Central memory CD8-positive, alpha-beta T cell (primary cell): ENCODE measurements at regions not wholly inside any gene's neighbourhood (a gene's known extent, or its start where the extent isn't known, plus 50 kb on each side); places are given as distances from the start of the nearest gene placed in this dataset.
"Not testable (repeated sequence)": the region's sequence is repeated elsewhere in the genome, so short reads cannot be mapped to it uniquely, and the experiment has no call there.

Source experiments
- ATAC-seq: fragments of 150-1000 bp; cut with Tn5 transposase; replicated peaks from 2 replicates; pipeline ENCODE4 v1.10.0; 2022; ENCODE audit warnings: mild to moderate bottlenecking, moderate FRiP score, moderate number of reproducible peaks; ENCODE audit not compliant: poor library complexity, severe bottlenecking; ENCODE audit errors: extremely low read depth
- DNase-seq, 2 donors: peaks; one replicate each; pipeline ENCODE4 v3.0.0; 2021; ENCODE audit warnings: low spot score in 2 of 2
- H3K27ac Mint-ChIP-seq: one replicate; pipeline ENCODE4 v1.8.0; 2022; ENCODE audit warnings: low read depth, mild to moderate bottlenecking, moderate library complexity, mixed read lengths
- H3K27me3 Mint-ChIP-seq: one replicate; pipeline ENCODE4 v1.8.0; 2022; ENCODE audit warnings: mixed read lengths
- H3K36me3 Mint-ChIP-seq: one replicate; pipeline ENCODE4 v1.8.0; 2022; ENCODE audit warnings: mild to moderate bottlenecking, moderate library complexity, mixed read lengths; ENCODE audit not compliant: insufficient read depth
- H3K4me1 Mint-ChIP-seq: one replicate; pipeline ENCODE4 v1.8.0; 2022; ENCODE audit warnings: mixed read lengths
- H3K4me3 Mint-ChIP-seq: one replicate; pipeline ENCODE4 v1.8.0; 2022; ENCODE audit warnings: mild to moderate bottlenecking, moderate library complexity, mixed read lengths
- H3K9me3 Mint-ChIP-seq: one replicate; pipeline ENCODE4 v1.8.0; 2022; ENCODE audit warnings: mixed read lengths

- H3K4me3 Mint-ChIP-seq, result no peak overlapping the region
- ATAC-seq, result no peak
- H3K36me3 Mint-ChIP-seq, result peaks cover 3% of the 10 kb centered on the region
- no peaks in the 10 kb centered on the region for H3K27me3 Mint-ChIP-seq
- H3K9me3 Mint-ChIP-seq, result no peaks in the 10 kb centered on the region
- peaks cover 55% of the 10 kb centered on the region for H3K4me1 Mint-ChIP-seq
- no peak for DNase-seq
- no peak overlapping the region for H3K27ac Mint-ChIP-seq
Measured at GRCh38 chr6:144383336-144383735, 98.2 kb downstream of the UTRN start.

GRCh38 chr6:144384427-144384826 is 99.3 kb downstream of the UTRN start:
- H3K27ac Mint-ChIP-seq, result peak overlapping the region; percentile 46
- peaks cover 3% of the 10 kb centered on the region for H3K36me3 Mint-ChIP-seq

DNA sequence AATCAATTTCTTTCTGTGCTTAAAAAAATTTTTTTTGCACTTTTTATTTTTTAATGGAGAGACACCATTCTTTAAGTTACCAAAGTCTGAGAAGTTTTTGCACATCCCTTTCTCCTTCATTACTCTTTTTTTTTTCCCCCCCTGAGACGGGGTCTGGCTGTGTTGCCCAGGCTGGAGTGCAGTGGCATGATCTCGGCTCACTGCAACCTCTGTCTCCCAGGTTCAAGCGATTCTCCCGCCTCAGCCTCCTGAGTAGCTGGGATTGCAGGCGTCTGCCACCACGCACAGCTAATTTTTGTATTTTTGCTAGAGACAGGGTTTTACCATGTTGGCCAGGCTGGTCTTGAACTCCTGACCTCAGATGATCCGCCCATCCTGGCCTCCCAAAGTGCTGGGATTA is 104.3 kb downstream of the UTRN start:
- not testable (repeated sequence) for H3K36me3 Mint-ChIP-seq, H3K4me3 Mint-ChIP-seq, DNase-seq, H3K9me3 Mint-ChIP-seq, H3K27ac Mint-ChIP-seq, H3K27me3 Mint-ChIP-seq, ATAC-seq
- peaks cover 60% of the 10 kb centered on the region for H3K4me1 Mint-ChIP-seq

More at GRCh38 chr6:144384427-144384826, 99.3 kb downstream of the UTRN start:
- H3K9me3 Mint-ChIP-seq, result no peaks in the 10 kb centered on the region
- no peak overlapping the region for H3K4me3 Mint-ChIP-seq
- DNase-seq (no peak), ATAC-seq (no peak)
- peaks cover 54% of the 10 kb centered on the region for H3K4me1 Mint-ChIP-seq
- no peaks in the 10 kb centered on the region for H3K27me3 Mint-ChIP-seq

DNA sequence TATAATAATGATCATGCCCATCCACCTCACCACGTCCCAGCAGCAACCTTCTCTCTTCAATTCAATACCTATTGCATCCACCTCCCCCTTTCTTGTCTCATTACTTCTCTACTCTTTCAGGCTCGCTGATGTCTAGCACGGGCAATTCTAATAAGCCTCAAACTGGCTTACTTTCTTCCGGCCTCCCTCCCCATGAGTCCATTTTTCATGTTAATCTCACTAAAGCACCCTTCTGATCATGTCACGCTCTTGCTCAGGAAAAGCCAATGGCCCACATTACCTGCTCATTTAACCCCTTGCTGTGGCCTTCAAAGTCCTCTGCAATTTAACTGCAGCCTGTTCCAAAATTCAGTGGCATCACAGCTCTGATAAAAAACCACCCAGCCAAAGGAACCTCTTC is 105.1 kb downstream of the UTRN start:
- Mint-ChIP-seq H3K27me3 (no peaks in the 10 kb centered on the region), H3K4me3 (no peak overlapping the region), H3K4me1 (peaks cover 54% of the 10 kb centered on the region), H3K27ac (no peak overlapping the region), H3K9me3 (no peaks in the 10 kb centered on the region), H3K36me3 (peaks cover 6% of the 10 kb centered on the region)
- DNase-seq (no peak), ATAC-seq (no peak)

- H3K4me1 Mint-ChIP-seq, result peaks cover 60% of the 10 kb centered on the region
- H3K9me3 Mint-ChIP-seq, result no peaks in the 10 kb centered on the region
- no peak overlapping the region for H3K4me3 Mint-ChIP-seq
- H3K27me3 Mint-ChIP-seq, result no peaks in the 10 kb centered on the region
- no peak for DNase-seq
- ATAC-seq, result no peak
- H3K36me3 Mint-ChIP-seq, result peaks cover 6% of the 10 kb centered on the region
- no peak overlapping the region for H3K27ac Mint-ChIP-seq
Measured at GRCh38 chr6:144390886-144391285, 105.8 kb downstream of the UTRN start.

GRCh38 chr6:144392536-144392935 is 107.4 kb downstream of the UTRN start:
- Mint-ChIP-seq H3K9me3 (no peaks in the 10 kb centered on the region), H3K27me3 (no peaks in the 10 kb centered on the region)

DNA sequence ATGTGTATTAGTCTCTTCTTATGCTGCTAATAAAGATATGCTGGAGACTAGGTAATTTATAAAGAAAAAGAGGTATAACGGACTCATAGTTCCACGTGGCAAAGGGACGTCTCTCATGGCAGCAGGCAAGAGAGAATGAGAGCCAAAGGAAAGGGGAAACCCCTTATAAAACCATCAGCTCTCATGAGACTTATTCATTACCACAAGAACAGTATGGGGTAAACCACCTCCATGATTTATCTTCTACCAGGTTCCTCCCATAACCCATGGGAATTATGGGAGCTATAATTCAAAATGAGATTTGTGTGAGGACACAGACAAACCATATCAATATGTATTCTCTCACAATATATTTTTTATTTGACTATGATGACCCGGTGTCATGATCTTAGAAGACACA is 109.1 kb downstream of the UTRN start:
- Mint-ChIP-seq H3K4me1 (peaks cover 67% of the 10 kb centered on the region), H3K27me3 (no peaks in the 10 kb centered on the region), H3K27ac (peak overlapping the region; percentile 27), H3K36me3 (peaks cover 8% of the 10 kb centered on the region), H3K4me3 (no peak overlapping the region), H3K9me3 (no peaks in the 10 kb centered on the region)
- DNase-seq (no peak), ATAC-seq (no peak)

More at GRCh38 chr6:144392536-144392935, 107.4 kb downstream of the UTRN start:
- H3K36me3 Mint-ChIP-seq, result peaks cover 7% of the 10 kb centered on the region
- H3K4me3 Mint-ChIP-seq, result no peak overlapping the region
- ATAC-seq (no peak), DNase-seq (no peak)
- peaks cover 70% of the 10 kb centered on the region for H3K4me1 Mint-ChIP-seq
- no peak overlapping the region for H3K27ac Mint-ChIP-seq

GRCh38 chr6:144395014-144395413 is 109.9 kb downstream of the UTRN start:
- H3K4me3 Mint-ChIP-seq, result no peak overlapping the region
- DNase-seq (no peak), ATAC-seq (no peak)
- H3K27ac Mint-ChIP-seq, result no peak overlapping the region
- H3K36me3 Mint-ChIP-seq, result peaks cover 8% of the 10 kb centered on the region
- peaks cover 73% of the 10 kb centered on the region for H3K4me1 Mint-ChIP-seq
- no peaks in the 10 kb centered on the region for H3K9me3 Mint-ChIP-seq
- H3K27me3 Mint-ChIP-seq, result no peaks in the 10 kb centered on the region

- ATAC-seq (no peak), DNase-seq (no peak)
- H3K4me1 Mint-ChIP-seq, result peaks cover 72% of the 10 kb centered on the region
- no peaks in the 10 kb centered on the region for H3K27me3 Mint-ChIP-seq
- H3K27ac Mint-ChIP-seq, result peak overlapping the region; percentile 84
- peaks cover 5% of the 10 kb centered on the region for H3K36me3 Mint-ChIP-seq
- H3K4me3 Mint-ChIP-seq, result no peak overlapping the region
- no peaks in the 10 kb centered on the region for H3K9me3 Mint-ChIP-seq
Measured at GRCh38 chr6:144395826-144396225, 110.7 kb downstream of the UTRN start.

- H3K27me3 Mint-ChIP-seq, result no peaks in the 10 kb centered on the region
- ATAC-seq (no peak), DNase-seq (no peak)
- H3K4me3 Mint-ChIP-seq, result no peak overlapping the region
- H3K27ac Mint-ChIP-seq, result no peak overlapping the region
- H3K36me3 Mint-ChIP-seq, result peaks cover 5% of the 10 kb centered on the region
- H3K9me3 Mint-ChIP-seq, result no peaks in the 10 kb centered on the region
- peaks cover 71% of the 10 kb centered on the region for H3K4me1 Mint-ChIP-seq
Measured at GRCh38 chr6:144397141-144397540, 112.0 kb downstream of the UTRN start.

GRCh38 chr6:144400321-144400720 is 115.2 kb downstream of the UTRN start:
- H3K36me3 Mint-ChIP-seq, result peaks cover 17% of the 10 kb centered on the region
- no peaks in the 10 kb centered on the region for H3K27me3 Mint-ChIP-seq
- ATAC-seq, result no peak
- DNase-seq, result no peak
- no peaks in the 10 kb centered on the region for H3K9me3 Mint-ChIP-seq
- H3K4me3 Mint-ChIP-seq, result no peak overlapping the region
- H3K27ac Mint-ChIP-seq, result peak overlapping the region; percentile 30
- peaks cover 76% of the 10 kb centered on the region for H3K4me1 Mint-ChIP-seq

- Mint-ChIP-seq H3K4me3 (no peak overlapping the region), H3K27ac (no peak overlapping the region)
Measured at GRCh38 chr6:144401736-144402733, 116.9 kb downstream of the UTRN start.

GRCh38 chr6:144402750-144403149 is 117.6 kb downstream of the UTRN start:
- no peak for ATAC-seq
- peaks cover 71% of the 10 kb centered on the region for H3K4me1 Mint-ChIP-seq
- H3K36me3 Mint-ChIP-seq, result peaks cover 25% of the 10 kb centered on the region
- H3K9me3 Mint-ChIP-seq, result no peaks in the 10 kb centered on the region
- no peak overlapping the region for H3K27ac Mint-ChIP-seq
- H3K4me3 Mint-ChIP-seq, result no peak overlapping the region
- H3K27me3 Mint-ChIP-seq, result no peaks in the 10 kb centered on the region
- DNase-seq, result no peak

More at GRCh38 chr6:144401736-144402733, 116.9 kb downstream of the UTRN start:
- Mint-ChIP-seq H3K4me1 (peaks cover 65% of the 10 kb centered on the region), H3K36me3 (peaks cover 25% of the 10 kb centered on the region), H3K9me3 (no peaks in the 10 kb centered on the region), H3K27me3 (no peaks in the 10 kb centered on the region)
- ATAC-seq, result no peak
- no peak for DNase-seq
